ENCODE measurements at regions not wholly inside any gene's neighbourhood (a gene's known extent, or its start where the extent isn't known, plus 50 kb on each side); places are given as distances from the start of the nearest gene placed in this dataset.

DNA sequence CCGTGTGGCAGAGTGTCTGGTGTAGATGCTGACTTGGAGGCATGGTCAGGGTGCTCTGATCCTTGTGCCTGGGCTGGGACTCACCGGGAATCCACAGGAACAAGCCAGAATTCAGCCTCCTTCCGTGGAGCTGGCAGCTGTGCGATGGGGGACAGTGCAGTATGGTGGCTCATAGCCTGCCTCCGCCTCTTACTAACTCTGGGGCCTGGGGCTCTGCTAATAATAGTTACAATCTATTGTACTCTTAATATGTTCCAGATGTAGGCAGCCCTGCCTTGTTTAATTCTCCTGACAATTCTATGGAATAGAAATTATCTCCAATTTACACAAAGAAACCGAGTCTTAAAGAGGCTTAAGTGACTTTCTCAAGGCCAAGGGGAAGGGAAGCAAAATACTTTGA is 77.6 kb downstream of the PCDH1 start:
- no peak for DNase-seq

DNA sequence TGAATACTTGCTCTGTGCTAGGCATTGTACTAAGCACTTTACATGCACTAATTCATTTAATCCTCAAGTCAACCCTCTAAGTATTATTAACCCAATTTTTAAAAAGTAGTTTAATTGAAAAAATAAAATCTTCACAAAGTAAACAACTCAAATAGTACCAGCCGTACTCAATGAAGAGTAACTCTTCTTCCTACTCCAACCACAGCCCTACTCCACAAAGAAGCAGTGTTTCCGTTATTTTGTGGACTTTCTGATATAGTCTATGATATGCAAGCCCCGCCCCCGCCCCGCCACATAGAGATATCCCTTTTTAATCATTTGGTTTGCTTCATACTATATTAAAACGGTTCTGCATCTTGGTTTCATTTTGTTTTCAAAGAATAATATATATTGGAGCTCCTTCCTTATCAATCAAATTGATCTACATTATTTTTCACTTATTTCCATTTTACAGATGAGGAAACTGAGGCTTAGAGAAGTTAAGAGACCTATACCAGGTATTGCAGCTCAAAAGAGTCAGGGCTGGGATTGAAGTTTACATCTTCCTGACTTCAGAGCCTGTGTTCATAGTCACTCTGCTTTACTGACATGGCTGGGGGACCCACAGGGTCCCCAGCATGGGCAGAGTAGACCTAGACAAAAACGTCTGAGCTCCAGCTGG is 78.6 kb downstream of the PCDH1 start:
- no peak for DNase-seq

- no peak for DNase-seq
Observed at GRCh38 chr5:141797425-141797824, 80.8 kb downstream of the PCDH1 start.

DNA sequence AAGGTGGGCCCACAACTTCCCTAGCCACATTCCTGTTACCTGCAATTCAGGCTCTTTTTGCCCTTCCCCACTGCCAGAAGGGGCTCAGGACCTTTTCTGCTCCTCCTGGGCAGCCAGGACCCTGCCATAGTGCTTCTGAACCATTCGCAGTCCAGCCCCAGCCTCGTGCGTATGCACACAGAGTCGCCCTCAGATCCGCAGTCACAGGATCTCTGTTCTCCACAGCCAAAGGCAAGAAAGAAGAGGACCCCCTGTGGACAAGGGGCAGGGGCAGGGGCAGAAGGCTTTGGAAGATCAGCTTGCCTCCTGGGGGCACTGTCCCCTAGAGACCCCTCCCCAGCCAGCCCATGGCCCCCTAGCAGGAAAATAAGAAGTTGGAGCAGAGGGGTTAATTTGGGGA is 82.8 kb downstream of the PCDH1 start:
- DNase-seq = no peak

GRCh38 chr5:141793881-141794280 is 84.3 kb downstream of the PCDH1 start:
- DNase-seq = no peak

- DNase-seq = no peak
Observed at GRCh38 chr5:141793403-141793802, 84.8 kb downstream of the PCDH1 start.

DNA sequence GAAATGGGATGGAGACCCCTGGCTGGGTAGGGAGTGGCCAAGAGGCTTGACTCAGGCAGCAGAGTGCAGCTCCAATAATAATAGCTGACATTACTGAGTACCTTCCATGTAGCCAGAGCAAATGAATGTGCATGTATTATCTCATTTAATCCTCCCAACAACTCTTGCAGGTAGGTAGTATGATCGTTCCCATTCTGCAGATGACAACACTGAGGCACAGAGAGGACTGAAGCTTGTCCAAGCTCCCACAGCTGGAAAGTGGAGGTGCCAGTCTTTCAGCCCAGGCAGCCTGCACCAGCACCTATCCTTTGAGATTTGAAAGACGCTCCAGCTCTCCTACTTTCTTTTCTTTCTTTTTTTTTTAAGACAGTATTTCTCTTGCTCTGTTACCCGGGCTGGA is 87.6 kb downstream of the PCDH1 start:
- DNase-seq = no peak

DNA sequence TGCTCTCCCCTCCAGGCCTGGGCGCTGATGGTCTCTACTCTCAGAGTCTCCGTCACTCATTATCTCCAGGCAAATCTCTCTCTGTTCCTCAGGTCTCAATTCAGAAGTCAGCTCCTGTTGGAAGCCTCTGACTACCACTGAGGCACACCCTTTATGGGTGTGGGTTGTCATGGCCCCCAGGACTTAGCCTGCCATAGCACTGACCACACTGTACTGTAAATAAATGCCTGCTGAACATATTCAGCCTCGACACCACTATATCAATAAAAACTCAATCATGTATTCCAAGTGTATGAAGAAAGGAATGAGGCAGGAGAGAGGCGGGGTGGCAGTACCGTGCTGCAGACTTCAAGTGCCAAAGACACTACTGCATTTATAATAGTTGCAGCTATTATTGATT is 88.9 kb downstream of the PCDH1 start:
- DNase-seq = no peak

DNA sequence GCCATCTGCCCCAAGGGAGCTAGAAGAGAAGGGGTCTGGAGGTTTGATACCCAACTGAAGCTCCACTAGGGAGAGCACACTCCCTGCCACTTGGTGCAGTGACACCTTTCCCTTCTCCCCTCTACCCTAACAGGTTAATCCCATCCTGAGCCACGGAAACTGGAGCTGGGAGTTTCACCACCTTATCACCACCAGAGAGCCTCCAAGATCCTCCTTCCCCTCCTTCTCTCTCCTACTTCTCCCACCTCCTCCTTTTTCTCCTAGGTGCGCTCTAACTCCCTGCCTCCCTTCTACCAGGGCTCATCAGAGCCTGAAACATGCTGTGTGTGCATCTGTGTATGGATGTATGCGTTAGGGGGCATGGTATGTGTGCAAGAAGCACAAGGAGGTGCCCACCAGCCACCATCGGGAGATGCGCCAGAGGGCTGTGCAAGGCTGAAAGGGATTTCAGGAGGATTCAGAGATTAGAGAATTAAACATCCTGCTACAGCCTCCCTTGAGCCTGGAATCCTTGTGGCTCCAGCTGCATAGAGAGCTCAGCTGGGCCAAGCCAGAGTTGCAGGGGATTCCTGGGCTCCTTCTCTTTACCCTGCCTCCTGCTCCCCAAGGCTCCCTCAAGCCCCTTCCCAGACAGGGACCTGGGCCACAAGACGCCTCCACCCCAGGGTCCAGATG is 89.8 kb downstream of the PCDH1 start:
- no peak for DNase-seq

DNA sequence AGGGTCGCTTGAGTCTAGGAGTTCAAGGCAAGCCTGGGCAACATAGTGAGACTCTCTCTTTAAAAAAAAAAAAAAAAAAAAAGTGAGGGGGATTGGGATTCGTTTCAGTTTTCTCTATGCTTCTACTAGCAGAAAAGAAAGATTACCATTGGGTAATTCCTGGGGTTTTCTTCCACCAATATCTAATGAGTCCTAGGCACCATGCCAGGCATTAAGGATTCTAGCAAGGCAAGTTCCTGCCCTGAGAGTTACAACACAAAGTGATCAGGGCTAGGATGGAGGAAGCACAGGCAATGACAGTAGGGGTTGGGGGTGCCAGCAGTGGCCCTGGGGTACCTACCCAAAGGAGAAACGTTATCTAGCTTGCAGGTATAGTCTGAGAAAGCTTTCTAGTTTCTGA is 90.8 kb downstream of the PCDH1 start:
- no peak for DNase-seq

GRCh38 chr5:141786700-141787099 is 91.5 kb downstream of the PCDH1 start:
- DNase-seq = no peak

- DNase-seq = no peak
Observed at GRCh38 chr5:141785711-141786110, 92.5 kb downstream of the PCDH1 start.

DNA sequence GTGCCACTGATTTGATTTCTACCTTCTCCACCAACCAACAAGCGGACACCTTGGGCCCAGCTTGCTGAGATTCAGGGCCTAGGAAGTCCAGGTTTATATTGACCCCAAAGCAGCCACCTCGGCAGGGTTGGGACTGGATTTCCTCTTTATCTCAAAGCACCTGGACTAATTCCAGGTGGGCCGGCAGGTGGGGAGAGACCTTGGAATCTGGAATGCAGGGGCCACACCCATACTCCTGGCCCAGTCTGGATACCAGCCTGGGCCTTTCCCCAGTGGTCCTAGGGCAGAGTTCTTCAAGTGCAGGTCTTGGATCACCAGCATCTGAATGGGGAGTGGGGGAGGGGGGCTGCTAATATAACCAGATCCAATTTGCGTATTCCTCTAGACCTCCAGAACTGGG is 93.1 kb downstream of the PCDH1 start:
- DNase-seq = no peak

GRCh38 chr5:141784529-141784928 is 93.7 kb downstream of the PCDH1 start:
- DNase-seq = no peak

DNA sequence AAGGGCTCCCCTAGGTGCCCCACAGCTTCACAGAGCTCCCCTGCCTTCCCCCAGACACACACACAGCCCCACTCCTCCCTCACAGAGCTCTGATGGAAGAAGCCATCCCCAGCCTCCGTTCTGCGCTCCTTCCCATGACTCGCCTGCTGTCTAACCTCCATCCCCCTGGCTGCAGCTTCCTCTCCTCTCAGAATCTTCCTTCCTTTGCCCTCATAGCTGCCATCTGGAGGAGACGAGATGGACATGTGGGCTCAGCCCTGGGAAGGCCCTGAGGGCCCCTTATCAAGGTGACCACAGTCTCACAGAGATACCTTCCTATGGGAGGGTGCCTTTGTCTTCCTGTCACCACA is 94.3 kb downstream of the PCDH1 start:
- no peak for DNase-seq

GRCh38 chr5:141783005-141783946 is 94.9 kb downstream of the PCDH1 start:
- DNase-seq = no peak

DNA sequence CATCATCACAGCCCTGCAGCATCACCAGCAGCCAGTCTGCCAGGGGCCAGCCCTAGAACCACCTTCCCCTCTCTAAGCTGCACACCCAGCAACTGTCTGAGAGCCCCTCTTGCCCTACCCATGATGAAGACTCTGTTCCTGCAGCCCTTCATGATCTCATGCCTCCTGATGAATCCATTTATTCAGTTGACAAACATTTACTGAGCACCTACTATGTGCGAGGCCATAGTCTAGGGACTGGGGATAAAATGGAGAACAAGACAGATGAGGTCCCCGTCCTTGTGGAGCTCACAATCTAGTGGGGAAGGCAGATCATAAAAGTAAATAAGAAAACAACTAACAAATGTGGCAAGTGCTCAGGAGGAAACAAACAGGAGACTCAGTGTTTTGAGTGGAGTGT is 96.3 kb downstream of the PCDH1 start:
- DNase-seq = no peak

- DNase-seq = no peak
Observed at GRCh38 chr5:141780952-141781781, 97.0 kb downstream of the PCDH1 start.

- peak; percentile 38 for DNase-seq
Observed at GRCh38 chr5:141780240-141780951, 97.8 kb downstream of the PCDH1 start.

DNA sequence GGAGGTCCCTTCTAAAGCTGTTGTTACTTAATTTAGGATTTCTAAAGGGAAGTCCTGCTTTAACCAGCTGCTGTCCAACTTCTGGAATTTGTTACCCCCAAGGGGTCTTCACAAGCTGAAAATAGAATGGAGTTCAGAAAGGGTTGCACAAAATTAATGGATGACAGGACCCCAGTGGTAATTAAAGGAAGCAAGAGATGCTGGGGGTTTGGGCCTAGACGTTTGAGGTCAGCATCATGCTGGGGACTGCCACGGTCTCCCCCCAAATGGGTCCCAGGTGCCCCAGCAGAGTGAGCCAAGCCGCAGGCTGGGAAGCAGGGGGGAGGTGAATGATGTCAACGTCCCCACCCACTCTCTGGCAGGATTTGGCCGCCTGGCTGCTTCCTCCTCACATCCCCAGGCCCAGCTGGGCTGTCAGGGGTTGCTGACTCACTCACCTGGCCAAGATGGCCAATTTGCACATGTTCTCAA is 97.5 kb upstream of the ARAP3 start:
- no peak for DNase-seq

- DNase-seq = no peak
Observed at GRCh38 chr5:141778683-141779082, 96.7 kb upstream of the ARAP3 start.

DNA sequence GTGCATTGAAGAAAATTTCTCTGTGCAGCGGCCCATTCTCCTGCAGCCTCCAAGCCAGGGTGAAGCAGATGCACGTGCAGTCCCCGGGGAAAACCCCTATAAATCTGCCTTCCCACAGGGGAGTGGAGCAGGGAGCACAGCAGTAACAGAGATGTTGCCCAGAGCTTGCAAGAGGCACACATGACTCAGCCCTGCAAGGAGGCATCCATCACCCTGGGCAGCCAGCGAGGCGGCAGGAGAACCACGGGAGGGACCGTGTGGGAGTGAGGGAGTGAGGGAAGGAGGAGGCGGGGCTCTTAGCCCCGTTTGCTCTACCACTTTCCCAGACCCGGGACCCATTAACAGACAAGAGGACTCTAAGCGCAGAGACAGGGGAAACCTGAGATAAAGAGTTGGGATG is 96.2 kb upstream of the ARAP3 start:
- no peak for DNase-seq

Data from NCI-H524 treated with DMSO at 0.1 percent for 48 hours (cell line).